Loucy (cell line): ENCODE measurements at regions not wholly inside any gene's neighbourhood (a gene's known extent, or its start where the extent isn't known, plus 50 kb on each side); places are given as distances from the start of the nearest gene placed in this dataset.

ENCODE experiments used
- H2AFZ ChIP-seq: fragments of 200-600 bp; sonication (generic); 2 replicates; pipeline ENCODE4 v1.6.0; 2016; ENCODE audit warnings: antibody characterized with exemption, mild to moderate bottlenecking, low read length, moderate library complexity
- H3F3A ChIP-seq: fragments of 200-600 bp; 2 replicates; pipeline ENCODE4 v1.6.0; 2016; ENCODE audit warnings: antibody characterized with exemption, low read depth, mild to moderate bottlenecking
- H3K27me3 ChIP-seq: fragments of 200-600 bp; sonication (generic); 2 replicates; pipeline ENCODE4 v1.6.1; 2014; ENCODE audit warnings: low read length, mild to moderate bottlenecking; ENCODE audit not compliant: insufficient read depth, poor library complexity, severe bottlenecking
- H3K36me3 ChIP-seq: fragments of 200-600 bp; sonication (generic); 2 replicates; pipeline ENCODE4 v1.6.1; 2016; ENCODE audit warnings: low read length; ENCODE audit not compliant: insufficient read depth
- H3K4me1 ChIP-seq: fragments of 200-600 bp; sonication (generic); 2 replicates; pipeline ENCODE4 v1.5.1; 2014; ENCODE audit warnings: low read length, mild to moderate bottlenecking; ENCODE audit not compliant: insufficient read depth, poor library complexity, severe bottlenecking
- H3K4me2 ChIP-seq: fragments of 200-600 bp; sonication (generic); 2 replicates; pipeline ENCODE4 v1.6.0; 2014; ENCODE audit warnings: antibody characterized with exemption, low read length, low read depth, mild to moderate bottlenecking; ENCODE audit not compliant: poor library complexity, severe bottlenecking
- H3K4me3 ChIP-seq: fragments of 200-600 bp; sonication (generic); 2 replicates; pipeline ENCODE4 v1.5.1; 2014; ENCODE audit warnings: low read length, mild to moderate bottlenecking, mixed read lengths; ENCODE audit not compliant: poor library complexity, severe bottlenecking
- H3K79me2 ChIP-seq: fragments of 200-600 bp; sonication (generic); 2 replicates; pipeline ENCODE4 v1.6.1; 2014; ENCODE audit warnings: low read length; ENCODE audit not compliant: insufficient read depth
- H3K9ac ChIP-seq: fragments of 200-600 bp; sonication (generic); 2 replicates; pipeline ENCODE4 v1.6.0; 2014; ENCODE audit warnings: mild to moderate bottlenecking, low read depth, low read length, moderate library complexity; ENCODE audit not compliant: poor library complexity, severe bottlenecking
- H3K9me2 ChIP-seq: fragments of 200-600 bp; sonication (generic); replicated peaks from 2 replicates; pipeline ENCODE4 v1.6.1; 2016; ENCODE audit warnings: low read depth, low read length, mixed read lengths
- H3K9me3 ChIP-seq: fragments of 200-600 bp; sonication (generic); 2 replicates; pipeline ENCODE4 v1.6.1; 2014; ENCODE audit warnings: mild to moderate bottlenecking, antibody characterized with exemption, low read length, low read depth; ENCODE audit not compliant: insufficient read depth
- H4K20me1 ChIP-seq: fragments of 200-600 bp; sonication (generic); 2 replicates; pipeline ENCODE4 v1.6.0; 2014; ENCODE audit warnings: antibody characterized with exemption, low read length, mild to moderate bottlenecking; ENCODE audit not compliant: insufficient read depth, poor library complexity, severe bottlenecking
- CTCF ChIP-seq: fragments of 200-600 bp; sonication (generic); conservative IDR thresholded peaks from 2 replicates; pipeline ENCODE4 v1.5.1; 2014; ENCODE audit warnings: mild to moderate bottlenecking, antibody characterized with exemption, low read length
- EZH2phosphoT487 ChIP-seq: fragments of 200-600 bp; IDR thresholded peaks from 2 replicates; pipeline ENCODE4 v1.6.1; 2018; ENCODE audit warnings: antibody characterized with exemption, mild to moderate bottlenecking, moderate library complexity, borderline replicate concordance

- H3F3A ChIP-seq: no peaks in the 10 kb centered on the region
- no peaks in the 10 kb centered on the region for H3K79me2 ChIP-seq
- H3K4me1 ChIP-seq: peaks cover 47% of the 10 kb centered on the region
- no peaks in the 10 kb centered on the region for H3K9me3 ChIP-seq
- H3K4me2 ChIP-seq: no peak overlapping the region
- TF ChIP-seq EZH2phosphoT487: no peak
- TF ChIP-seq CTCF: no peak
- no peaks in the 10 kb centered on the region for H4K20me1 ChIP-seq
- no peak overlapping the region for H2AFZ ChIP-seq
- no peak overlapping the region for H3K9ac ChIP-seq
- H3K4me3 ChIP-seq: no peak overlapping the region
- H3K36me3 ChIP-seq: no peaks in the 10 kb centered on the region
- no peaks in the 10 kb centered on the region for H3K27me3 ChIP-seq
- no peaks in the 10 kb centered on the region for H3K9me2 ChIP-seq
These were observed 148.2 kb upstream of the MLN start for GRCh38 chr6:33952016-33952415.

- no peak for TF ChIP-seq EZH2phosphoT487
- no peak for TF ChIP-seq CTCF
These were observed 147.4 kb upstream of the MLN start for GRCh38 chr6:33950891-33951889.

GRCh38 chr6:33950472-33950881 lies 146.7 kb upstream of the MLN start:
- peaks cover 45% of the 10 kb centered on the region for H3K4me1 ChIP-seq
- no peak overlapping the region for H3K4me2 ChIP-seq
- no peaks in the 10 kb centered on the region for H4K20me1 ChIP-seq
- H3K9me2 ChIP-seq: no peaks in the 10 kb centered on the region
- H3K9me3 ChIP-seq: no peaks in the 10 kb centered on the region
- H3K9ac ChIP-seq: no peak overlapping the region
- H3K4me3 ChIP-seq: no peak overlapping the region
- H3K79me2 ChIP-seq: no peaks in the 10 kb centered on the region
- TF ChIP-seq CTCF (no peak), EZH2phosphoT487 (no peak)
- H3K36me3 ChIP-seq: no peaks in the 10 kb centered on the region
- H3F3A ChIP-seq: no peaks in the 10 kb centered on the region
- no peak overlapping the region for H2AFZ ChIP-seq
- H3K27me3 ChIP-seq: no peaks in the 10 kb centered on the region

More at GRCh38 chr6:33950891-33951889, 147.4 kb upstream of the MLN start:
- Histone ChIP-seq H3K4me3 (no peak overlapping the region), H2AFZ (no peak overlapping the region), H3K27me3 (no peaks in the 10 kb centered on the region), H3K36me3 (no peaks in the 10 kb centered on the region), H4K20me1 (no peaks in the 10 kb centered on the region), H3K4me1 (peaks cover 46% of the 10 kb centered on the region), H3F3A (no peaks in the 10 kb centered on the region), H3K9ac (no peak overlapping the region), H3K9me3 (no peaks in the 10 kb centered on the region), H3K9me2 (no peaks in the 10 kb centered on the region), H3K79me2 (no peaks in the 10 kb centered on the region), H3K4me2 (no peak overlapping the region)
